HepG2 (cell line): ENCODE measurements at regions not wholly inside any gene's neighbourhood (a gene's known extent, or its start where the extent isn't known, plus 50 kb on each side); places are given as distances from the start of the nearest gene placed in this dataset.

Experiments
- ATAC-seq: fragments of 200-7000 bp; cut with Tn5 transposase; 3 replicates; pipeline ENCODE4 v1.9.1; 2020; ENCODE audit warnings: mild to moderate bottlenecking, moderate library complexity
- BruUV-seq: library from RNA; stranded (reverse); fragments of 400-500 nt; replicated peaks from 2 replicates; lab custom pipeline; 2021; lab: Mats Ljungman, UMichigan
- CTCF ChIA-PET: fragments of 300-600 bp; formaldehyde crosslinking; extraction: SDS; loops from one replicate; lab custom pipeline; 2021; ENCODE audit warnings: low total read pairs, inconsistent platforms, low intra/inter-chr PET ratio; lab: Yijun Ruan, JAX
- POLR2A ChIA-PET: fragments of 350-600 bp; sonication (Branson Sonifier 250); formaldehyde crosslinking; loops from one replicate; lab custom pipeline; 2020; ENCODE audit warnings: antibody characterized with exemption, inconsistent platforms; lab: Yijun Ruan, JAX
- DNase-seq: peaks from one replicate; pipeline ENCODE4 v3.0.0-alpha.2; 2015; ENCODE audit warnings: low spot score
- FAIRE-seq: peaks from 3 replicates; lab custom pipeline; 2011; peaks lifted over from hg19 to GRCh38; lab: Jason Lieb, UNC
- H2AFZ ChIP-seq: one replicate; pipeline ENCODE4 v1.6.1; 2011; ENCODE audit warnings: low read length, inconsistent platforms
- H3K27ac ChIP-seq: fragments of 300-600 bp; 3 replicates; pipeline ENCODE4 v1.8.0; 2011; ENCODE audit warnings: mixed run types, mild to moderate bottlenecking, mixed read lengths, low read length, inconsistent platforms; ENCODE audit not compliant: insufficient read depth; ENCODE audit errors: extremely low read length
- H3K27me3 ChIP-seq, 2 experiments: fragments of 200-600 bp in 1 of 2; 2 replicates in 1 of 2; 3 replicates in 1 of 2; pipeline versions ENCODE4 v1.6.0 to v1.8.0; 2011; ENCODE audit warnings: low read length in 2 of 2, mild to moderate bottlenecking in 2 of 2, moderate library complexity in 2 of 2, inconsistent platforms in 1 of 2; ENCODE audit not compliant: insufficient read depth in 2 of 2, control insufficient read depth in 1 of 2
- H3K36me3 ChIP-seq, 2 experiments: fragments of 200-600 bp in 1 of 2; replicated peaks in 1 of 2; 2 replicates in 1 of 2; 3 replicates in 1 of 2; pipeline versions ENCODE4 v1.5.1 to v1.8.0; 2011; ENCODE audit warnings: low read length in 2 of 2, inconsistent platforms in 1 of 2; ENCODE audit not compliant: insufficient read depth in 2 of 2, control insufficient read depth in 1 of 2
- H3K4me1 ChIP-seq: 2 replicates; pipeline ENCODE4 v1.5.1; 2012; ENCODE audit warnings: low read length, inconsistent platforms; ENCODE audit not compliant: insufficient read depth
- H3K4me2 ChIP-seq: 2 replicates; pipeline ENCODE4 v1.6.0; 2011; ENCODE audit warnings: low read depth, low read length, inconsistent platforms
- H3K4me3 ChIP-seq, 3 experiments: fragments of 200-600 bp in 1 of 3; sonication (generic), shearing (Covaris generic) in 1 of 3; replicated peaks in 1 of 3; 2 replicates each; pipeline ENCODE4 v1.5.1; 2011 to 2016; ENCODE audit warnings: low read length in 3 of 3, inconsistent platforms in 2 of 3, low read depth in 2 of 3, mild to moderate bottlenecking in 2 of 3, control low read depth in 1 of 3, mixed read lengths in 1 of 3; ENCODE audit not compliant: insufficient read depth in 1 of 3
- H3K79me2 ChIP-seq: one replicate; pipeline ENCODE4 v1.6.1; 2011; ENCODE audit warnings: low read length, inconsistent platforms; ENCODE audit not compliant: insufficient read depth
- H3K9ac ChIP-seq: 2 replicates; pipeline ENCODE4 v1.6.0; 2011; ENCODE audit warnings: mild to moderate bottlenecking, low read depth, low read length, inconsistent platforms; ENCODE audit not compliant: insufficient read depth
- H3K9me3 ChIP-seq: 2 replicates; pipeline ENCODE4 v1.5.1; 2012; ENCODE audit warnings: mild to moderate bottlenecking, low read length
- H4K20me1 ChIP-seq: 2 replicates; pipeline ENCODE4 v1.6.0; 2011; ENCODE audit warnings: inconsistent platforms, mild to moderate bottlenecking, low read length, moderate library complexity; ENCODE audit not compliant: insufficient read depth
- CHCHD3 ChIP-seq: sonication (generic); formaldehyde crosslinking; IDR thresholded peaks from 2 replicates; pipeline ENCODE4 v1.8.0; 2022; ENCODE audit warnings: mild to moderate bottlenecking, missing genetic modification reagents, moderate library complexity
- EHMT2 ChIP-seq: fragments of 200-600 bp; sonication (generic); IDR thresholded peaks from 2 replicates; pipeline ENCODE4 v1.7.0; 2017; ENCODE audit warnings: antibody characterized with exemption, low read depth, low read length, borderline replicate concordance
- GABPA ChIP-seq, 2 experiments: IDR thresholded peaks; 2 replicates each; pipeline ENCODE4 v1.6.1; 2011 to 2016; ENCODE audit warnings: low read depth in 2 of 2, low read length in 1 of 2, missing biosample characterization in 1 of 2, missing genetic modification characterization in 1 of 2
- HES4 ChIP-seq: sonication (generic); formaldehyde crosslinking; IDR thresholded peaks from 2 replicates; pipeline ENCODE4 v1.9.0; 2021; ENCODE audit warnings: mild to moderate bottlenecking, missing genetic modification reagents, borderline replicate concordance
- MIXL1 ChIP-seq: IDR thresholded peaks from 2 replicates; pipeline ENCODE4 v1.6.1; 2016
- NCOA5 ChIP-seq: sonication (generic); formaldehyde crosslinking; IDR thresholded peaks from 2 replicates; pipeline ENCODE4 v1.4.0; 2020; ENCODE audit warnings: missing genetic modification reagents
- RARG ChIP-seq: sonication (generic); formaldehyde crosslinking; IDR thresholded peaks from 2 replicates; pipeline ENCODE4 v1.4.0; 2020; ENCODE audit warnings: low read depth, mild to moderate bottlenecking, missing genetic modification reagents
- ZBTB2 ChIP-seq: sonication (generic); formaldehyde crosslinking; IDR thresholded peaks from 2 replicates; pipeline ENCODE4 v1.8.0; 2022; ENCODE audit warnings: low read depth, missing genetic modification reagents
- ZBTB8A ChIP-seq: sonication (generic); formaldehyde crosslinking; IDR thresholded peaks from 2 replicates; pipeline ENCODE4 v1.4.0; 2020; ENCODE audit warnings: mild to moderate bottlenecking, low read depth, missing genetic modification reagents, borderline replicate concordance
- ZFAT ChIP-seq: sonication (generic); formaldehyde crosslinking; conservative IDR thresholded peaks from 2 replicates; pipeline ENCODE4 v1.8.1; 2023; ENCODE audit warnings: missing genetic modification reagents, inconsistent platforms
- ZNF235 ChIP-seq: sonication (generic); formaldehyde crosslinking; IDR thresholded peaks from 2 replicates; pipeline ENCODE4 v1.8.1; 2023; ENCODE audit warnings: mild to moderate bottlenecking, missing genetic modification reagents, borderline replicate concordance
- ZNF547 ChIP-seq: sonication (generic); formaldehyde crosslinking; IDR thresholded peaks from 2 replicates; pipeline ENCODE4 v1.5.1; 2020; ENCODE audit warnings: mild to moderate bottlenecking, missing genetic modification reagents
- ZSCAN12 ChIP-seq: sonication (generic); formaldehyde crosslinking; IDR thresholded peaks from 2 replicates; pipeline ENCODE4 v1.9.0; 2021; ENCODE audit warnings: mild to moderate bottlenecking, missing genetic modification reagents
- WGBS: methylation state at CpG from one replicate; pipeline ENCODE4 v1.1.6; 2017; ENCODE audit warnings: low lambda C conversion rate; 5-methylcytosine and 5-hydroxymethylcytosine counted together
- in situ Hi-C: cut with HindIII; loops from 2 replicates; pipeline ENCODE4 v1.10.0; 2017; ENCODE audit warnings: low pct_unique_long_range_greater_than_20kb; ENCODE audit not compliant: extremely low pct_ligation_motif_present
- intact Hi-C: fragments of 100-400 bp; cut with micrococcal nuclease; formaldehyde crosslinking; loops from one replicate; pipeline ENCODE4 v1.10.0; 2022; ENCODE audit not compliant: unreplicated experiment

GRCh38 chr4:140254651-140255299, 100.8 kb upstream of the MAML3 start:
- in situ Hi-C loops (loop anchor here (5.0 kb wide), 3 partner anchors 102 to 597 kb away; partner anchors contain the start of gene MAML3), intact Hi-C loops (no loop called here)
- Histone ChIP-seq H3K4me3 (no peak overlapping the region), H3K9me3 (no peaks in the 10 kb centered on the region), H3K27ac (no peak overlapping the region), H3K4me1 (peaks cover 43% of the 10 kb centered on the region), H3K79me2 (no peaks in the 10 kb centered on the region), H3K36me3 (no peaks in the 10 kb centered on the region), H2AFZ (no peak overlapping the region), H3K4me2 (no peak overlapping the region), H4K20me1 (no peaks in the 10 kb centered on the region)
- ATAC-seq (no peak), DNase-seq (no peak)
- POLR2A ChIA-PET, result no interaction called here
- TF ChIP-seq ZBTB8A (CRISPR knock-in tag), result no peak
- TF ChIP-seq ZNF235 (CRISPR knock-in tag), result no peak
- no peak for TF ChIP-seq CHCHD3
- no peak for TF ChIP-seq ZFAT (CRISPR knock-in tag)
- TF ChIP-seq HES4 (CRISPR knock-in tag), result no peak
- TF ChIP-seq ZSCAN12 (CRISPR knock-in tag), result no peak
- no peak for TF ChIP-seq EHMT2
- no peak for TF ChIP-seq ZBTB2 (CRISPR knock-in tag)
- no peak for TF ChIP-seq MIXL1 (CRISPR knock-in tag)
- no peak for TF ChIP-seq GABPA (IDR thresholded peaks at IDR 0.05; ENCODE audit: low read depth, low read length)
- TF ChIP-seq GABPA (CRISPR knock-in tag; IDR thresholded peaks at IDR 0.05; ENCODE audit: low read depth), result no peak
- TF ChIP-seq NCOA5 (CRISPR knock-in tag), result no peak
- no peak for TF ChIP-seq ZNF547 (CRISPR knock-in tag)
- no peak for TF ChIP-seq RARG (CRISPR knock-in tag)
- TF ChIP-seq, all 625 proteins: peak for 0
- BruUV-seq, result no TSS peak
- CTCF ChIA-PET, result interaction anchor here (2.9 kb wide), 1 partner anchor 242 kb away, joined by 18 read pairs; no protein-coding TSS in a partner anchor
- FAIRE-seq, result no peak
- Histone ChIP-seq H3K9ac (no peak overlapping the region), H3K27me3 (peaks cover 2 to 8% of the 10 kb centered on the region in 2 experiments; a peak in 2 of 5 replicates)
- WGBS, result 51% methylated on average over 2 of the region's 2 CpGs
